Fibroblast of lung (primary cell): ENCODE measurements at regions not wholly inside any gene's neighbourhood (a gene's known extent, or its start where the extent isn't known, plus 50 kb on each side); places are given as distances from the start of the nearest gene placed in this dataset.

Source experiments
- DNase-seq, 2 donors: peaks; one replicate each; pipeline versions ENCODE4 v3.0.0 to v3.0.0-alpha.2; 2010; ENCODE audit warnings: low read depth in 2 of 2
- H2AFZ ChIP-seq: 2 replicates; pipeline ENCODE4 v1.5.1; 2012; ENCODE audit warnings: low read length, control low read depth, inconsistent platforms
- H3K27ac ChIP-seq: 2 replicates; pipeline ENCODE4 v1.5.1; 2011; ENCODE audit warnings: low read length, control low read depth; ENCODE audit not compliant: insufficient read depth
- H3K27me3 ChIP-seq: 2 replicates; pipeline ENCODE4 v1.5.1; 2011; ENCODE audit warnings: mild to moderate bottlenecking, low read length; ENCODE audit not compliant: control insufficient read depth, insufficient read depth
- H3K36me3 ChIP-seq: 2 replicates; pipeline ENCODE4 v1.5.1; 2011; ENCODE audit warnings: low read length; ENCODE audit not compliant: control insufficient read depth, insufficient read depth
- H3K4me1 ChIP-seq: 2 replicates; pipeline ENCODE4 v1.5.1; 2011; ENCODE audit warnings: low read length; ENCODE audit not compliant: control insufficient read depth, insufficient read depth; ENCODE audit errors: extremely low read depth
- H3K4me2 ChIP-seq: 2 replicates; pipeline ENCODE4 v1.5.1; 2011; ENCODE audit warnings: low read length, control low read depth; ENCODE audit not compliant: insufficient read depth; ENCODE audit errors: extremely low read depth
- H3K4me3 ChIP-seq, 4 experiments: fragments of 200-600 bp in 1 of 4; sonication (generic) in 1 of 4; replicated peaks in 1 of 4; 2 replicates each; pipeline ENCODE4 v1.5.1; 2011 to 2016; ENCODE audit warnings: low read length in 4 of 4, low read depth in 3 of 4, mild to moderate bottlenecking in 3 of 4, control low read depth in 2 of 4, inconsistent platforms in 1 of 4, mixed read lengths in 1 of 4; ENCODE audit not compliant: insufficient read depth in 1 of 4; ENCODE audit errors: control extremely low read depth in 1 of 4
- H3K79me2 ChIP-seq: 2 replicates; pipeline ENCODE4 v1.5.1; 2012; ENCODE audit warnings: mild to moderate bottlenecking, low read length, inconsistent platforms; ENCODE audit not compliant: control insufficient read depth, insufficient read depth
- H3K9ac ChIP-seq: 2 replicates; pipeline ENCODE4 v1.5.1; 2011; ENCODE audit warnings: mild to moderate bottlenecking, low read length, control low read depth; ENCODE audit not compliant: insufficient read depth
- H3K9me3 ChIP-seq: 2 replicates; pipeline ENCODE4 v1.5.1; 2012; ENCODE audit warnings: low read depth, low read length; ENCODE audit not compliant: control insufficient read depth, insufficient read depth
- H4K20me1 ChIP-seq: 2 replicates; pipeline ENCODE4 v1.5.1; 2011; ENCODE audit warnings: low read length; ENCODE audit not compliant: control insufficient read depth, insufficient read depth; ENCODE audit errors: extremely low read depth
- CTCF ChIP-seq, 2 donors: IDR thresholded peaks in 1 of 2; conservative IDR thresholded peaks in 1 of 2; 1 replicate in 1 of 2; 2 replicates in 1 of 2; pipeline ENCODE4 v1.5.1; 2011 to 2012; ENCODE audit warnings: low read length in 2 of 2, control low read depth in 1 of 2, inconsistent platforms in 1 of 2, low read depth in 1 of 2, mild to moderate bottlenecking in 1 of 2
- EZH2 ChIP-seq: IDR thresholded peaks from 2 replicates; pipeline ENCODE4 v1.5.1; 2012; ENCODE audit warnings: low read length, control low read depth, mild to moderate bottlenecking; ENCODE audit errors: missing control alignments

GRCh38 chr6:103269581-103269980 lies 1590.1 kb downstream of the HACE1 start:
- TF ChIP-seq CTCF (conservative IDR thresholded peaks at IDR 0.05 in 1 of 2, IDR thresholded peaks at IDR 0.05 in 1 of 2; ENCODE audit: low read depth in 1 of 2, low read length in 2 of 2) (no peak), EZH2 (no peak)
- no peaks in the 10 kb centered on the region for H3K27me3 ChIP-seq
- no peak overlapping the region for H3K4me2 ChIP-seq
- H3K9me3 ChIP-seq: no peaks in the 10 kb centered on the region
- H3K79me2 ChIP-seq: no peaks in the 10 kb centered on the region
- no peaks in the 10 kb centered on the region for H4K20me1 ChIP-seq
- no peak overlapping the region for H3K4me3 ChIP-seq
- no peaks in the 10 kb centered on the region for H3K36me3 ChIP-seq
- no peak overlapping the region for H3K27ac ChIP-seq
- no peak overlapping the region for H3K9ac ChIP-seq
- no peak overlapping the region for H2AFZ ChIP-seq
- H3K4me1 ChIP-seq: no peaks in the 10 kb centered on the region
- no peak for DNase-seq

GRCh38 chr6:103268335-103268734 lies 1591.4 kb downstream of the HACE1 start:
- Histone ChIP-seq H3K4me1 (no peaks in the 10 kb centered on the region), H2AFZ (no peak overlapping the region), H3K9ac (no peak overlapping the region), H3K79me2 (no peaks in the 10 kb centered on the region), H3K9me3 (no peaks in the 10 kb centered on the region), H3K36me3 (no peaks in the 10 kb centered on the region), H3K27me3 (no peaks in the 10 kb centered on the region), H3K4me2 (no peak overlapping the region), H4K20me1 (no peaks in the 10 kb centered on the region), H3K27ac (no peak overlapping the region), H3K4me3 (no peak overlapping the region)
- no peak for DNase-seq
- TF ChIP-seq CTCF (conservative IDR thresholded peaks at IDR 0.05 in 1 of 2, IDR thresholded peaks at IDR 0.05 in 1 of 2; ENCODE audit: low read depth in 1 of 2, low read length in 2 of 2) (no peak), EZH2 (no peak)

- H4K20me1 ChIP-seq: no peaks in the 10 kb centered on the region
- no peak for DNase-seq
- H3K9me3 ChIP-seq: no peaks in the 10 kb centered on the region
- no peaks in the 10 kb centered on the region for H3K79me2 ChIP-seq
- H3K36me3 ChIP-seq: no peaks in the 10 kb centered on the region
- no peaks in the 10 kb centered on the region for H3K27me3 ChIP-seq
- no peak overlapping the region for H3K27ac ChIP-seq
- no peak overlapping the region for H3K9ac ChIP-seq
- no peak overlapping the region for H3K4me2 ChIP-seq
- no peaks in the 10 kb centered on the region for H3K4me1 ChIP-seq
- no peak overlapping the region for H2AFZ ChIP-seq
- H3K4me3 ChIP-seq: no peak overlapping the region
- TF ChIP-seq EZH2 (no peak), CTCF (conservative IDR thresholded peaks at IDR 0.05 in 1 of 2, IDR thresholded peaks at IDR 0.05 in 1 of 2; ENCODE audit: low read depth in 1 of 2, low read length in 2 of 2) (no peak)
These were observed 1595.7 kb downstream of the HACE1 start for GRCh38 chr6:103264020-103264419.
